Muscle layer of colon (tissue), 2 donors: ENCODE measurements at regions not wholly inside any gene's neighbourhood (a gene's known extent, or its start where the extent isn't known, plus 50 kb on each side); places are given as distances from the start of the nearest gene placed in this dataset.

Source experiments
- H3K27ac ChIP-seq: one replicate; pipeline ENCODE4 v1.7.0; 2013; ENCODE audit warnings: low read depth, mild to moderate bottlenecking, low read length, moderate library complexity
- H3K27me3 ChIP-seq, 2 donors: one replicate each; pipeline ENCODE4 v1.7.0; 2013; ENCODE audit warnings: low read length in 2 of 2, mild to moderate bottlenecking in 2 of 2; ENCODE audit not compliant: insufficient read depth in 2 of 2, control insufficient read depth in 1 of 2
- H3K36me3 ChIP-seq: one replicate; pipeline ENCODE4 v1.7.0; 2013; ENCODE audit warnings: mild to moderate bottlenecking, low read length; ENCODE audit not compliant: insufficient read depth
- H3K4me1 ChIP-seq: one replicate; pipeline ENCODE4 v1.7.0; 2013; ENCODE audit warnings: mild to moderate bottlenecking, low read length; ENCODE audit not compliant: insufficient read depth
- H3K4me3 ChIP-seq, 2 donors: one replicate each; pipeline ENCODE4 v1.7.0; 2013; ENCODE audit warnings: low read length in 2 of 2, low read depth in 1 of 2, mild to moderate bottlenecking in 1 of 2, moderate library complexity in 1 of 2
- H3K9ac ChIP-seq: one replicate; pipeline ENCODE4 v1.7.0; 2013; ENCODE audit warnings: low read length
- H3K9me3 ChIP-seq: one replicate; pipeline ENCODE4 v1.7.0; 2013; ENCODE audit warnings: mild to moderate bottlenecking, low read length
- donor health status: abdominal sarcoma.
- donor health status: Adenocarcinoma of cecum.

GRCh38 chr1:183730886-183731573 lies 73.9 kb upstream of the RGL1 start:
- Histone ChIP-seq H3K36me3 (no peaks in the 10 kb centered on the region), H3K27me3 (no peaks in the 10 kb centered on the region), H3K4me3 (no peak overlapping the region), H3K9me3 (no peaks in the 10 kb centered on the region), H3K9ac (no peak overlapping the region), H3K4me1 (peaks cover 24% of the 10 kb centered on the region), H3K27ac (no peak overlapping the region)

GRCh38 chr1:183730107-183730724 lies 74.7 kb upstream of the RGL1 start:
- Histone ChIP-seq H3K4me1 (peaks cover 19% of the 10 kb centered on the region), H3K27ac (no peak overlapping the region), H3K27me3 (no peaks in the 10 kb centered on the region), H3K9me3 (no peaks in the 10 kb centered on the region), H3K9ac (no peak overlapping the region), H3K4me3 (no peak overlapping the region), H3K36me3 (no peaks in the 10 kb centered on the region)

DNA sequence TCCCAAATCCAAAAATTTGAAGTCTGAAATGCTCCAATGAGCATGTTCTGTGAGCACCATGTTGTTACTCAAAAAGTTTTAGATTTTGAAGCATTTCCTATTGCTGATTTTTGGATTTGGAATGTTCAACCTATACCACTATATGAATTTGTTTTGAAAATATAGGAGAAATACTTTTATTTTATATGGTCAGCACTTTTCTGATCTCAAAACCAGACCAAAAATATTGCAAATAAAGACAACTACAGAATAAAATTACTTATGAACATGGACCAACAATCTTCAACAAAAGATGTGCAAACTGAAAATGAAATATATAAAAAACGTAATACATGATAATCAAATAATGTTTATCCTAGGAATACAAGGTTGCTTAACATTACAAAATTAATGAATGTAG lies 73.7 kb upstream of the APOBEC4 start:
- Histone ChIP-seq H3K9ac (no peak overlapping the region), H3K4me3 (no peak overlapping the region), H3K27me3 (no peaks in the 10 kb centered on the region), H3K36me3 (no peaks in the 10 kb centered on the region), H3K27ac (no peak overlapping the region), H3K4me1 (no peaks in the 10 kb centered on the region), H3K9me3 (no peaks in the 10 kb centered on the region)

- no peaks in the 10 kb centered on the region for H3K4me1 ChIP-seq
- no peak overlapping the region for H3K27ac ChIP-seq
- no peak overlapping the region for H3K4me3 ChIP-seq
- H3K27me3 ChIP-seq: no peaks in the 10 kb centered on the region
- no peaks in the 10 kb centered on the region for H3K36me3 ChIP-seq
- H3K9ac ChIP-seq: no peak overlapping the region
- H3K9me3 ChIP-seq: no peaks in the 10 kb centered on the region
Observed at GRCh38 chr1:183724350-183725042, 71.4 kb upstream of the APOBEC4 start.

DNA sequence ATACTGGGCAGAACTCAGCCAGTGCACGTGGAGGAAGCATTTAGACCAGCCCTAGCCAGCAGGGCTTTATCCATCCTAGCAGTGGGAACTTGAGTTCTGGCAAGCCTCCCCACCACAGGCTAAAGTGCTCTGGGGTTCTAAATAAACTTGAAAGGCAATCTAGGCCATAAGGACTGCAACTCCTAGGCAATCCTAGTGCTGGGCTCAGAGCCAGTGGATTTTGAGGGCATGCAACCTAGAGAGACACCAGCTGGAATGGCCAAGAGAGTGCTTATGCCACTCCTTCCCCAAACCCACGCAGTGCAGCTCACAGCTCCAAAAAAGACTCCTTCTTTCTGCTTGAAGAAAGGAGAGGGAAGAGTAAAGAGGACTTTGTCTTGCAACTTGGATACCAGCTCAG lies 70.5 kb upstream of the APOBEC4 start:
- Histone ChIP-seq H3K36me3 (no peaks in the 10 kb centered on the region), H3K4me1 (no peaks in the 10 kb centered on the region), H3K9me3 (no peaks in the 10 kb centered on the region), H3K27ac (no peak overlapping the region), H3K4me3 (no peak overlapping the region), H3K9ac (no peak overlapping the region), H3K27me3 (no peaks in the 10 kb centered on the region)

DNA sequence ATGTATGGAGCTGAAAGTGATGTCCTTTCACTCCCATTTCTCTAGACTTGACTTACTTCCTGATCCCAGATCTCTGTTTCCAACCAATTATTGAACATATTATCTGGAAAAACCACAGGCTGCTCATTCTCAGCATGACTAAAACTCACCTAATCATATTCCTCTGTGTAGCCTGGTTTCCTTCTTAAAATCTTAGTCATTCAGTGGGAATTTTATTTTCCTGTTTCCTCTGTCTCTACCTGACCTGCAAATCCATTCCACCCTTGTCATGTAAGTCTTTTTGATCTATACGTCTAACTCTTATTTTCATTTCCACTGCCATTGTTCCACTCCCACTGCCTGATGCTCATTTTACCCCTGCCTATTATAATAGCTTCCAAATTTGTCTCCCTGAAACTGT lies 67.9 kb upstream of the APOBEC4 start:
- H3K36me3 ChIP-seq: no peaks in the 10 kb centered on the region
- no peaks in the 10 kb centered on the region for H3K4me1 ChIP-seq
- no peaks in the 10 kb centered on the region for H3K9me3 ChIP-seq
- H3K27ac ChIP-seq: no peak overlapping the region
- H3K27me3 ChIP-seq: no peaks in the 10 kb centered on the region
- no peak overlapping the region for H3K9ac ChIP-seq
- no peak overlapping the region for H3K4me3 ChIP-seq

DNA sequence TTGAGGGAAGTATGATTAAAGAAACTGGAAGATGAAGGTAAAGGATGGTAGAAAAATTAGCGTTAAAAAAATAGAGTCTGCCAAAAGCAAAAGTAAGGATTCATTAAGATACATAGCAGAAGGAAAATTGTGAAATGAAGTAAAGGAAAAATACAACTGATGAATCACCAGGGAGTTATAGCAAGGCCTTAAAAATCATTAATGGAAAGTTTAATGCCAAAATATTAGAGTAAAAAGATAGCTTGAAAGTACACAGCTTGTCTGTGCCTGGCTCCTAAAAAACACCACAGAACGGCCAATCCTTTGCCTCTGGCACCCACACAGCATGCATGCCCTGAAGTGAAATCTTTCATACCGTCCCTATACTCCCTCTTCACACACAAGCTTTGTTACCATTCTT lies 66.9 kb upstream of the APOBEC4 start:
- no peak overlapping the region for H3K27ac ChIP-seq
- no peak overlapping the region for H3K9ac ChIP-seq
- H3K27me3 ChIP-seq: no peaks in the 10 kb centered on the region
- no peaks in the 10 kb centered on the region for H3K9me3 ChIP-seq
- H3K36me3 ChIP-seq: no peaks in the 10 kb centered on the region
- no peak overlapping the region for H3K4me3 ChIP-seq
- no peaks in the 10 kb centered on the region for H3K4me1 ChIP-seq

- Histone ChIP-seq H3K36me3 (no peaks in the 10 kb centered on the region), H3K9me3 (no peaks in the 10 kb centered on the region), H3K4me1 (no peaks in the 10 kb centered on the region), H3K9ac (no peak overlapping the region), H3K4me3 (no peak overlapping the region), H3K27ac (no peak overlapping the region), H3K27me3 (no peaks in the 10 kb centered on the region)
Observed at GRCh38 chr1:183719289-183719688, 66.2 kb upstream of the APOBEC4 start.

- no peak overlapping the region for H3K27ac ChIP-seq
- H3K27me3 ChIP-seq: no peaks in the 10 kb centered on the region
Observed at GRCh38 chr1:183716286-183716685, 63.2 kb upstream of the APOBEC4 start.

GRCh38 chr1:183711741-183712361 lies 58.7 kb upstream of the APOBEC4 start:
- Histone ChIP-seq H3K27me3 (no peaks in the 10 kb centered on the region), H3K9ac (no peak overlapping the region), H3K36me3 (no peaks in the 10 kb centered on the region), H3K4me3 (no peak overlapping the region), H3K27ac (no peak overlapping the region), H3K4me1 (peaks cover 16% of the 10 kb centered on the region), H3K9me3 (no peaks in the 10 kb centered on the region)

More at GRCh38 chr1:183716286-183716685, 63.2 kb upstream of the APOBEC4 start:
- Histone ChIP-seq H3K36me3 (no peaks in the 10 kb centered on the region), H3K4me1 (peaks cover 11% of the 10 kb centered on the region), H3K4me3 (no peak overlapping the region), H3K9ac (no peak overlapping the region), H3K9me3 (no peaks in the 10 kb centered on the region)

- Histone ChIP-seq H3K27me3 (no peaks in the 10 kb centered on the region), H3K27ac (no peak overlapping the region), H3K9ac (no peak overlapping the region), H3K9me3 (no peaks in the 10 kb centered on the region), H3K4me3 (no peak overlapping the region), H3K36me3 (no peaks in the 10 kb centered on the region), H3K4me1 (peaks cover 16% of the 10 kb centered on the region)
Observed at GRCh38 chr1:183711165-183711682, 58.1 kb upstream of the APOBEC4 start.
